ENCODE measurements at regions not wholly inside any gene's neighbourhood (a gene's known extent, or its start where the extent isn't known, plus 50 kb on each side); places are given as distances from the start of the nearest gene placed in this dataset. TPM values are rescaled to one million over a fixed set of nuclear protein-coding genes. Genes with fewer than 3 reads are reported as not detected.

Small RNA genes lying in the stretch of these regions (small RNA-seq; reads per million reads assigned to genes)
- gene MTATP6P21 (ENCODE audit: low read depth) (not detected), gene RF00019 (ENCODE audit: low read depth) (not detected), gene RNA5SP231 (ENCODE audit: low read depth) (not detected), gene RNU6-229P (ENCODE audit: low read depth) (not detected), gene RNU6-832P (ENCODE audit: low read depth) (not detected)
